ENCODE measurements at regions not wholly inside any gene's neighbourhood (a gene's known extent, or its start where the extent isn't known, plus 50 kb on each side); places are given as distances from the start of the nearest gene placed in this dataset.

GRCh38 chrX:33784548-33784947 lies 347.6 kb downstream of the FAM47A start:
- no peak for TF ChIP-seq CTCF (IDR thresholded peaks at IDR 0.05; ENCODE audit: insufficient read depth, low read length)
- no peak for TF ChIP-seq REST (IDR thresholded peaks at IDR 0.05; ENCODE audit: insufficient replicate concordance, low read depth)
- TF ChIP-seq POLR2AphosphoS5 (IDR thresholded peaks at IDR 0.05; ENCODE audit: low read depth) = no peak
- TF ChIP-seq SPI1 (IDR thresholded peaks at IDR 0.05; ENCODE audit: borderline replicate concordance, low read depth) = no peak
